GM19372 (cell line): ENCODE measurements at regions not wholly inside any gene's neighbourhood (a gene's known extent, or its start where the extent isn't known, plus 50 kb on each side); places are given as distances from the start of the nearest gene placed in this dataset.

Source experiments
- ATAC-seq: cut with Tn5 transposase; IDR thresholded peaks from one replicate; pipeline ENCODE4 v1.9.1; 2021; ENCODE audit warnings: mild to moderate bottlenecking, low read depth, moderate library complexity; ENCODE audit not compliant: unreplicated experiment

- no peak for ATAC-seq
Observed at GRCh38 chr13:33369073-33369472, 83.5 kb upstream of the STARD13 start.

- no peak for ATAC-seq
Observed at GRCh38 chr13:33372251-33372919, 86.8 kb upstream of the STARD13 start.

GRCh38 chr13:33373624-33374023 lies 88.1 kb upstream of the STARD13 start:
- ATAC-seq, result no peak

- no peak for ATAC-seq
Observed at GRCh38 chr13:33375421-33375820, 89.9 kb upstream of the STARD13 start.

- ATAC-seq, result no peak
Observed at GRCh38 chr13:33376212-33376611, 90.7 kb upstream of the STARD13 start.

GRCh38 chr13:33377411-33377810 lies 91.9 kb upstream of the STARD13 start:
- ATAC-seq, result no peak

GRCh38 chr13:33377825-33378224 lies 92.3 kb upstream of the STARD13 start:
- no peak for ATAC-seq

GRCh38 chr13:33379608-33380007 lies 94.1 kb upstream of the STARD13 start:
- ATAC-seq, result no peak

GRCh38 chr13:33380487-33381079 lies 95.0 kb upstream of the STARD13 start:
- ATAC-seq, result no peak

GRCh38 chr13:33381180-33381579 lies 95.6 kb upstream of the STARD13 start:
- ATAC-seq, result no peak

- ATAC-seq, result no peak
Observed at GRCh38 chr13:33381906-33382305, 96.4 kb upstream of the STARD13 start.

GRCh38 chr13:33383724-33384577 lies 98.4 kb upstream of the STARD13 start:
- ATAC-seq, result no peak

GRCh38 chr13:33388286-33388998 lies 102.9 kb upstream of the STARD13 start:
- ATAC-seq, result no peak

GRCh38 chr13:33392794-33393405 lies 107.3 kb upstream of the STARD13 start:
- ATAC-seq, result no peak

- ATAC-seq, result no peak
Observed at GRCh38 chr13:33394294-33394932, 108.9 kb upstream of the STARD13 start.

- no peak for ATAC-seq
Observed at GRCh38 chr13:33401238-33401637, 115.7 kb upstream of the STARD13 start.

- ATAC-seq, result no peak
Observed at GRCh38 chr13:33402975-33403374, 117.4 kb upstream of the STARD13 start.

- ATAC-seq, result no peak
Observed at GRCh38 chr13:33403807-33404362, 118.3 kb upstream of the STARD13 start.

- no peak for ATAC-seq
Observed at GRCh38 chr13:33405371-33405770, 119.8 kb upstream of the STARD13 start.
